ENCODE measurements at regions not wholly inside any gene's neighbourhood (a gene's known extent, or its start where the extent isn't known, plus 50 kb on each side); places are given as distances from the start of the nearest gene placed in this dataset.
A peak's percentile ranks its signal among the peaks of the same experiment; 100 is the strongest.

GRCh38 chr16:88314991-88315542 is 67.7 kb upstream of the ZNF469 start:
- ATAC-seq (no peak), FAIRE-seq (no peak)

More at GRCh38 chr16:88314991-88315542, 67.7 kb upstream of the ZNF469 start:
- BruUV-seq (replicated peaks), result no TSS peak
- no peak overlapping the region for H3K4me3 ChIP-seq
- no peaks in the 10 kb centered on the region for H3K27me3 ChIP-seq (ENCODE audit: control insufficient read depth in 2 of 2, insufficient read depth in 2 of 2, low read length in 2 of 2)
- no peaks in the 10 kb centered on the region for H3K79me2 ChIP-seq (ENCODE audit: control insufficient read depth, insufficient read depth, low read length)
- H3K4me2 ChIP-seq (ENCODE audit: insufficient read depth, low read length), result peak overlapping the region; percentile 49
- H4K20me1 ChIP-seq (replicated peaks; ENCODE audit: control insufficient read depth, insufficient read depth, low read length), result no peaks in the 10 kb centered on the region
- in situ Hi-C loops (cut with MboI) (no loop called here), intact Hi-C loops (cut with micrococcal nuclease) (no loop called here)
- H3K9me1 ChIP-seq (ENCODE audit: control insufficient read depth, insufficient read depth, low read length), result no peaks in the 10 kb centered on the region
- no peak for DNase-seq (ENCODE audit: extremely low read depth in 1 of 4, low spot score in 3 of 4)
- peaks cover 10 to 48% of the 10 kb centered on the region in 2 experiments; a peak in 4 of 5 replicates for H3K4me1 ChIP-seq (replicated peaks in 1 of 2; ENCODE audit: control insufficient read depth in 2 of 2, insufficient read depth in 2 of 2, low read length in 2 of 2)
- TF ChIP-seq ZNF354B (CRISPR knock-in tag; IDR thresholded peaks at IDR 0.05) (no peak), ZNF146 (CRISPR knock-in tag; IDR thresholded peaks at IDR 0.05; ENCODE audit: unreplicated experiment) (no peak), THRB (CRISPR knock-in tag; conservative IDR thresholded peaks at IDR 0.05) (no peak), POLR2AphosphoS2 (IDR thresholded peaks at IDR 0.05; ENCODE audit: low read length) (no peak), ZNF232 (CRISPR knock-in tag; IDR thresholded peaks at IDR 0.05) (no peak), NFYB (IDR thresholded peaks at IDR 0.05; ENCODE audit: extremely low read depth, insufficient read length) (no peak), MAFF (IDR thresholded peaks at IDR 0.05; ENCODE audit: low read length) (no peak), SIN3A (IDR thresholded peaks at IDR 0.05; ENCODE audit: borderline replicate concordance in 2 of 2, control insufficient read depth in 1 of 2, low read depth in 2 of 2, low read length in 2 of 2) (no peak), CBX5 (IDR thresholded peaks at IDR 0.05; ENCODE audit: borderline replicate concordance, low read depth) (no peak), STAG1 (CRISPR knock-in tag; IDR thresholded peaks at IDR 0.05; ENCODE audit: borderline replicate concordance) (no peak)
- H2AFZ ChIP-seq (ENCODE audit: low read depth, low read length), result peak overlapping the region; percentile 68; the same call in 1 of the 2 replicates
- POLR2A ChIA-PET, result interaction anchor here (0.5 to 1.0 kb wide), 2 partner anchors 14 to 308 kb away, joined by 3 read pairs; no protein-coding TSS in a partner anchor
- H3K36me3 ChIP-seq (ENCODE audit: control insufficient read depth, insufficient read depth, low read length), result no peaks in the 10 kb centered on the region
- 0 out of 2 replicates have a peak, but pooled peaks cover 2% of the 10 kb centered on the region for H3K9me3 ChIP-seq (replicated peaks; ENCODE audit: control insufficient read depth, insufficient read depth, low read depth, low read length)
- CTCF ChIA-PET (ENCODE audit: low intra/inter-chr PET ratio), result no interaction called here
- peak overlapping the region in 1 of 2 experiments; percentile 4; a peak in 1 of 4 replicates for H3K9ac ChIP-seq (ENCODE audit: insufficient read depth in 1 of 2, low read depth in 2 of 2, low read length in 2 of 2)
- WGBS (ENCODE audit: insufficient coverage, low coverage, missing lambda C conversion rate), result 51% methylated on average over 16 of the region's 16 CpGs
- H3K27ac ChIP-seq (ENCODE audit: extremely low read depth, low read depth, low read length), result no peak overlapping the region

Data from K562 (cell line).